Stimulated activated naive CD8-positive, alpha-beta T cell treated with anti-CD3 and anti-CD28 coated beads, Interleukin-15, Interleukin-2, amounts not matched to agents 100 U/mL and 50 U/mL, for 24 hours (primary cell): ENCODE measurements at regions not wholly inside any gene's neighbourhood (a gene's known extent, or its start where the extent isn't known, plus 50 kb on each side); places are given as distances from the start of the nearest gene placed in this dataset.
"Not testable (repeated sequence)": the region's sequence is repeated elsewhere in the genome, so short reads cannot be mapped to it uniquely, and the experiment has no call there.

Source experiments
- ATAC-seq: fragments of 150-1000 bp; cut with Tn5 transposase; one replicate; pipeline ENCODE4 v1.10.0; 2021
- DNase-seq: peaks from one replicate; pipeline ENCODE4 v3.0.0; 2021

- not testable (repeated sequence) for ATAC-seq, DNase-seq
Measured at GRCh38 chr2:208800887-208801286, 394.3 kb downstream of the PTH2R start.

- no peak for DNase-seq
Measured at GRCh38 chr2:208807756-208808155, 401.2 kb downstream of the PTH2R start.

GRCh38 chr2:208811885-208812284, 405.3 kb downstream of the PTH2R start:
- not testable (repeated sequence) for DNase-seq, ATAC-seq

More at GRCh38 chr2:208807756-208808155, 401.2 kb downstream of the PTH2R start:
- ATAC-seq, result no peak

GRCh38 chr2:208819190-208819589, 412.6 kb downstream of the PTH2R start:
- DNase-seq, result no peak
- ATAC-seq, result no peak

GRCh38 chr2:208820014-208820688, 413.6 kb downstream of the PTH2R start:
- no peak for DNase-seq
- no peak for ATAC-seq

- DNase-seq, result no peak
- ATAC-seq, result no peak
Measured at GRCh38 chr2:208827109-208827508, 420.5 kb downstream of the PTH2R start.

- DNase-seq (no peak), ATAC-seq (no peak)
Measured at GRCh38 chr2:208827549-208828221, 421.1 kb downstream of the PTH2R start.

- ATAC-seq, result no peak
Measured at GRCh38 chr2:208830203-208830602, 423.6 kb downstream of the PTH2R start.

GRCh38 chr2:208847651-208848050, 441.1 kb downstream of the PTH2R start:
- ATAC-seq (no peak), DNase-seq (no peak)

More at GRCh38 chr2:208830203-208830602, 423.6 kb downstream of the PTH2R start:
- no peak for DNase-seq

GRCh38 chr2:208854717-208855116, 448.1 kb downstream of the PTH2R start:
- no peak for ATAC-seq

GRCh38 chr2:208867374-208867773, 460.8 kb downstream of the PTH2R start:
- ATAC-seq (no peak), DNase-seq (no peak)

More at GRCh38 chr2:208854717-208855116, 448.1 kb downstream of the PTH2R start:
- no peak for DNase-seq

GRCh38 chr2:208872591-208872990, 466.0 kb downstream of the PTH2R start:
- ATAC-seq (no peak), DNase-seq (no peak)

- DNase-seq (no peak), ATAC-seq (no peak)
Measured at GRCh38 chr2:208879666-208880065, 473.1 kb downstream of the PTH2R start.

- no peak for DNase-seq
- ATAC-seq, result no peak
Measured at GRCh38 chr2:208880171-208880570, 473.6 kb downstream of the PTH2R start.

- ATAC-seq (no peak), DNase-seq (no peak)
Measured at GRCh38 chr2:208890486-208890885, 483.9 kb downstream of the PTH2R start.

- ATAC-seq, result no peak
- no peak for DNase-seq
Measured at GRCh38 chr2:208892203-208892602, 485.6 kb downstream of the PTH2R start.

GRCh38 chr2:208906330-208906729, 499.7 kb downstream of the PTH2R start:
- no peak for ATAC-seq
- DNase-seq, result no peak

- ATAC-seq (no peak), DNase-seq (no peak)
Measured at GRCh38 chr2:208915401-208915800, 508.4 kb upstream of the MAP2 start.

GRCh38 chr2:208916881-208917280, 507.0 kb upstream of the MAP2 start:
- ATAC-seq, result no peak

GRCh38 chr2:208921358-208921757, 502.5 kb upstream of the MAP2 start:
- not testable (repeated sequence) for DNase-seq, ATAC-seq

More at GRCh38 chr2:208916881-208917280, 507.0 kb upstream of the MAP2 start:
- DNase-seq, result no peak

GRCh38 chr2:208927867-208928266, 496.0 kb upstream of the MAP2 start:
- ATAC-seq (no peak), DNase-seq (no peak)

GRCh38 chr2:208929139-208929864, 494.5 kb upstream of the MAP2 start:
- no peak for ATAC-seq
- DNase-seq, result no peak

GRCh38 chr2:208929894-208930427, 493.9 kb upstream of the MAP2 start:
- ATAC-seq (no peak), DNase-seq (no peak)
